ENCODE measurements at regions not wholly inside any gene's neighbourhood (a gene's known extent, or its start where the extent isn't known, plus 50 kb on each side); places are given as distances from the start of the nearest gene placed in this dataset.
"Not testable (repeated sequence)": the region's sequence is repeated elsewhere in the genome, so short reads cannot be mapped to it uniquely, and the experiment has no call there.

- Histone ChIP-seq H3K27me3 (ENCODE audit: control insufficient read depth in 4 of 4, insufficient read depth in 4 of 4, low read length in 3 of 4) (no peaks in the 10 kb centered on the region), H3K4me3 (ENCODE audit: low read depth in 1 of 3, low read length in 3 of 3) (no peak overlapping the region), H3K4me1 (ENCODE audit: control insufficient read depth in 4 of 4, insufficient read depth in 4 of 4, low read length in 3 of 4) (no peaks in the 10 kb centered on the region), H3K27ac (ENCODE audit: low read depth in 1 of 2, low read length in 2 of 2) (no peak overlapping the region), H3K9me3 (ENCODE audit: control insufficient read depth in 4 of 4, low read length in 3 of 4) (no peaks in the 10 kb centered on the region), H3K9ac (ENCODE audit: low read depth in 1 of 2, low read length in 2 of 2) (no peak overlapping the region), H3K36me3 (ENCODE audit: control insufficient read depth in 4 of 4, insufficient read depth in 3 of 4, low read depth in 1 of 4, low read length in 3 of 4) (no peaks in the 10 kb centered on the region)
- TF ChIP-seq RXRA (IDR thresholded peaks at IDR 0.05) (no peak), REST (IDR thresholded peaks at IDR 0.05) (no peak), FOXA2 (IDR thresholded peaks at IDR 0.05) (no peak), SP1 (IDR thresholded peaks at IDR 0.05) (no peak)
- no peak for DNase-seq (ENCODE audit: low spot score)
- WGBS: 88% methylated on average over 4 of the region's 4 CpGs
These were observed 400.2 kb downstream of the CNTN3 start for GRCh38 chr3:74214286-74214685.

GRCh38 chr3:74210739-74211138 is 403.7 kb downstream of the CNTN3 start:
- H3K4me3 ChIP-seq (ENCODE audit: low read depth in 1 of 3, low read length in 3 of 3): no peak overlapping the region
- no peaks in the 10 kb centered on the region for H3K9me3 ChIP-seq (ENCODE audit: control insufficient read depth in 4 of 4, low read length in 3 of 4)
- H3K27me3 ChIP-seq (ENCODE audit: control insufficient read depth in 4 of 4, insufficient read depth in 4 of 4, low read length in 3 of 4): no peaks in the 10 kb centered on the region
- no peak overlapping the region for H3K9ac ChIP-seq (ENCODE audit: low read depth in 1 of 2, low read length in 2 of 2)
- H3K36me3 ChIP-seq (ENCODE audit: control insufficient read depth in 4 of 4, insufficient read depth in 3 of 4, low read depth in 1 of 4, low read length in 3 of 4): no peaks in the 10 kb centered on the region
- H3K4me1 ChIP-seq (ENCODE audit: control insufficient read depth in 4 of 4, insufficient read depth in 4 of 4, low read length in 3 of 4): no peaks in the 10 kb centered on the region
- no peak overlapping the region for H3K27ac ChIP-seq (ENCODE audit: low read depth in 1 of 2, low read length in 2 of 2)
- no peak for DNase-seq (ENCODE audit: low spot score)
- no peak for TF ChIP-seq SP1 (IDR thresholded peaks at IDR 0.05)
- no peak for TF ChIP-seq REST (IDR thresholded peaks at IDR 0.05)
- no peak for TF ChIP-seq RXRA (IDR thresholded peaks at IDR 0.05)
- no peak for TF ChIP-seq HNF4A (conservative IDR thresholded peaks at IDR 0.05)
- TF ChIP-seq NR2F2 (IDR thresholded peaks at IDR 0.05): no peak
- TF ChIP-seq ATF3 (IDR thresholded peaks at IDR 0.05): no peak
- no peak for TF ChIP-seq FOXA1 (IDR thresholded peaks at IDR 0.05)
- no peak for TF ChIP-seq EGR1 (IDR thresholded peaks at IDR 0.05; ENCODE audit: low read depth in 2 of 2)
- no peak for TF ChIP-seq RAD21 (IDR thresholded peaks at IDR 0.05)

GRCh38 chr3:74200952-74201351 is 413.5 kb downstream of the CNTN3 start:
- no peak for TF ChIP-seq NR2F2 (IDR thresholded peaks at IDR 0.05)
- TF ChIP-seq HNF4G (IDR thresholded peaks at IDR 0.05): no peak
- TF ChIP-seq HNF4A (conservative IDR thresholded peaks at IDR 0.05): no peak
- no peaks in the 10 kb centered on the region for H3K4me1 ChIP-seq (ENCODE audit: control insufficient read depth in 4 of 4, insufficient read depth in 4 of 4, low read length in 3 of 4)
- DNase-seq (ENCODE audit: low spot score): no peak
- H3K9me3 ChIP-seq (ENCODE audit: control insufficient read depth in 4 of 4, low read length in 3 of 4): no peaks in the 10 kb centered on the region
- H3K36me3 ChIP-seq (ENCODE audit: control insufficient read depth in 4 of 4, insufficient read depth in 3 of 4, low read depth in 1 of 4, low read length in 3 of 4): no peaks in the 10 kb centered on the region
- no peak overlapping the region for H3K4me3 ChIP-seq (ENCODE audit: low read depth in 1 of 3, low read length in 3 of 3)
- H3K9ac ChIP-seq (ENCODE audit: low read depth in 1 of 2, low read length in 2 of 2): no peak overlapping the region
- no peaks in the 10 kb centered on the region for H3K27me3 ChIP-seq (ENCODE audit: control insufficient read depth in 4 of 4, insufficient read depth in 4 of 4, low read length in 3 of 4)
- 34% methylated on average over 2 of the region's 2 CpGs for WGBS
- no peak overlapping the region for H3K27ac ChIP-seq (ENCODE audit: low read depth in 1 of 2, low read length in 2 of 2)

GRCh38 chr3:74178664-74179063 is 435.8 kb downstream of the CNTN3 start:
- DNase-seq (ENCODE audit: low spot score); H3K9ac ChIP-seq (ENCODE audit: low read depth in 1 of 2, low read length in 2 of 2); H3K27me3 ChIP-seq (ENCODE audit: control insufficient read depth in 4 of 4, insufficient read depth in 4 of 4, low read length in 3 of 4); H3K4me1 ChIP-seq (ENCODE audit: control insufficient read depth in 4 of 4, insufficient read depth in 4 of 4, low read length in 3 of 4); H3K4me3 ChIP-seq (ENCODE audit: low read depth in 1 of 3, low read length in 3 of 3); H3K27ac ChIP-seq (ENCODE audit: low read depth in 1 of 2, low read length in 2 of 2); H3K9me3 ChIP-seq (ENCODE audit: control insufficient read depth in 4 of 4, low read length in 3 of 4); H3K36me3 ChIP-seq (ENCODE audit: control insufficient read depth in 4 of 4, insufficient read depth in 3 of 4, low read depth in 1 of 4, low read length in 3 of 4): not testable (repeated sequence)
- 92% methylated on average over 5 of the region's 5 CpGs for WGBS
